ENCODE measurements at regions not wholly inside any gene's neighbourhood (a gene's known extent, or its start where the extent isn't known, plus 50 kb on each side); places are given as distances from the start of the nearest gene placed in this dataset.

DNA sequence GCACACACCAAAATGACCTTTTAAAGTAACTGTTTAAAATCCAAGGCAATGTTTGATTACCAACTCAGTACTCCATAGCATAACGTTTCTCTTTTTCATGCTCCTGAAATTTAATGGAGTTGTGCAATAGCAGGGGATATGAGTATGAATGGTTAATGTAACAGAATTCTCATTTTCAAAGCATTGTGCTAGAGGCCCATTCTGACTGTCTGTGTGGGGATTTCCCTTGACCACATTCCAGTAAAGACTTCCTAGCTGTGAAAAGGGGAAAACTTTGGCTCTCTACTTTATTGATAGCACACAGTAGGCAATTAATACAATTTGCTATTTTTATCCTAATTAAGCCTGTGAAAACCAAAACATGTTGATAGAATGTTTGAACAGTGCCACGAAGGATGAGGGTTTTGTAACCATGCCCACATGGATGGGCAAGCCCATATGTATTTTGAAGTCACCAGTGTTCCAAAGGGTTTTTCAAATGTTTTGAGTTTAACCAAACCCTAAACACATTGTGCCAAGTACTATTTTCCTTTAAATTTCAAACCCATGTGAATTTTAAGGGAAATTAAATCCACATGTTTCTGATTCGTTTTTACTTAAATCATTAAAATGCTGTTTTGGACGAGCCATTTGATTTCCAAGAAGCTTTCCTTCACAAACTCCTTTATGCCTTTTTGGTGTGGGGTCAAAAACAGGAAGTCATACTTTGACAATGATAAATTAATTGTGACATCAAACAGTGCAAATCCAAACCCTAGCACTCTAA, 261.2 kb downstream of the SHOX2 start:
- Histone ChIP-seq H3K27me3 (no peaks in the 10 kb centered on the region), H3K36me3 (no peaks in the 10 kb centered on the region), H3K4me1 (peaks cover 2% of the 10 kb centered on the region), H3K9me3 (no peaks in the 10 kb centered on the region), H3K4me3 (ENCODE audit: low read depth, low read length) (no peak overlapping the region)
- TF ChIP-seq, protein P1, sequence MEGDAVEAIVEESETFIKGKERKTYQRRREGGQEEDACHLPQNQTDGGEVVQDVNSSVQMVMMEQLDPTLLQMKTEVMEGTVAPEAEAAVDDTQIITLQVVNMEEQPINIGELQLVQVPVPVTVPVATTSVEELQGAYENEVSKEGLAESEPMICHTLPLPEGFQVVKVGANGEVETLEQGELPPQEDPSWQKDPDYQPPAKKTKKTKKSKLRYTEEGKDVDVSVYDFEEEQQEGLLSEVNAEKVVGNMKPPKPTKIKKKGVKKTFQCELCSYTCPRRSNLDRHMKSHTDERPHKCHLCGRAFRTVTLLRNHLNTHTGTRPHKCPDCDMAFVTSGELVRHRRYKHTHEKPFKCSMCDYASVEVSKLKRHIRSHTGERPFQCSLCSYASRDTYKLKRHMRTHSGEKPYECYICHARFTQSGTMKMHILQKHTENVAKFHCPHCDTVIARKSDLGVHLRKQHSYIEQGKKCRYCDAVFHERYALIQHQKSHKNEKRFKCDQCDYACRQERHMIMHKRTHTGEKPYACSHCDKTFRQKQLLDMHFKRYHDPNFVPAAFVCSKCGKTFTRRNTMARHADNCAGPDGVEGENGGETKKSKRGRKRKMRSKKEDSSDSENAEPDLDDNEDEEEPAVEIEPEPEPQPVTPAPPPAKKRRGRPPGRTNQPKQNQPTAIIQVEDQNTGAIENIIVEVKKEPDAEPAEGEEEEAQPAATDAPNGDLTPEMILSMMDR (IDR thresholded peaks at IDR 0.05; ENCODE audit: low read depth, low read length) = no peak
- no peak for DNase-seq

DNA sequence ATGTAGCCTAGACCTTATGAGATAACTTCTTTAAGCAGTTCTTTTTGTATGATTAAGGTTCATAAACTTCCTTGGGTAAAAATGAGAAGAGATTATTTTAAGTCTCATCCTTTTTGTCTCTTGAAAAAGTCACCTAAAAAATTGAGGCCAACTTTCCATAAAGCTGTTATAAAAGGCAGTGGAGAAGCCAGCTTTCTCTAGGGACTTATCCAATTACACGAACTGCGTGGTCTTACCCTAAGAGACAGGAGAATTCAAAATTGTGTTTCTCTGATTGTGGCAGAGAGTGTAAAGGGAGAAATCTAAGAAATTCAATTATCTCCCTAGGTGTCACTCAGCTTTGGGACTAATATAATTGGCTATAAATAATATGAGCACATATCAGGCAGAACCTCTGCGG, 262.0 kb downstream of the SHOX2 start:
- no peaks in the 10 kb centered on the region for H3K9me3 ChIP-seq
- peaks cover 2% of the 10 kb centered on the region for H3K4me1 ChIP-seq
- no peaks in the 10 kb centered on the region for H3K27me3 ChIP-seq
- H3K36me3 ChIP-seq = no peaks in the 10 kb centered on the region
- DNase-seq = no peak
- H3K4me3 ChIP-seq (ENCODE audit: low read depth, low read length) = no peak overlapping the region
- TF ChIP-seq, protein P1 (IDR thresholded peaks at IDR 0.05; ENCODE audit: low read depth, low read length) = no peak

DNA sequence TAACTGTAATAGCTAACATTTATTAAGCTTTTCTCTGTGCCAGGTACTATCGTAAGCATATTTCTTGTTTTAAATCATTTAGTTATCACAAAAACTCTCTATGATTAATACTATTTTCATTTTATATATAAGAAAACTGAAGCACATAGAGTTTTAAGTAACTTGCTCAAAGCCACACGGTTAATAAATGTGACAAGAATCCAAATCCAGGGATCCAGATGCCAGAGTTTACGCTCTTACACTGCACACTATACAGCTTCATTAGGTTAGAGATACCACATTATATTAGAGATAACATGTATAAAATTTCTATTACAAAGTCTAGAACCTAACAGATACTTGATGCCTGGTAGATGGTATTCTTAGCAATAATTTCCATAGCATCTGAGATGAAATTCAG, 265.2 kb downstream of the SHOX2 start:
- no peak for DNase-seq
- H3K36me3 ChIP-seq = no peaks in the 10 kb centered on the region
- TF ChIP-seq, protein P1 (IDR thresholded peaks at IDR 0.05; ENCODE audit: low read depth, low read length) = no peak
- H3K27me3 ChIP-seq = no peaks in the 10 kb centered on the region
- no peaks in the 10 kb centered on the region for H3K9me3 ChIP-seq
- peaks cover 2% of the 10 kb centered on the region for H3K4me1 ChIP-seq
- no peak overlapping the region for H3K4me3 ChIP-seq (ENCODE audit: low read depth, low read length)

DNA sequence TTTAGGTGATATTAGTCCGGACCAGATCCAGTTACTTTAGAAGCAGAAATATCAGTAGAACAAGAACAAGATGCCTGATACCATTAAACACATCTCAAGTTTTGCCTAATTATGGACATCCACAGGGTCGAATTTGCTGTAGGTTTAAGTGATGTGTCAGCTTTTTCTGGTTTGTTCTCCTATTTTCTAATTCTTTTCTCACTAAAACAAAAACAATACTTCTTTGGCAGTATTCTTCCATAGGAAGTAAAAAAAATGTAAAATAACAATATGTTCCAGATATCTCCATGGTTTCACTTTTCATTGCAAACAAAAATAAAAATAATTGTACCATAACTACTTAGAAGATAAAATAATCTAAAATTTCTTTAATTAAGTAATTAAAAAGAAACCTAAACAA, 265.7 kb downstream of the SHOX2 start:
- Histone ChIP-seq H3K4me1 (peaks cover 2% of the 10 kb centered on the region), H3K27me3 (no peaks in the 10 kb centered on the region), H3K9me3 (no peaks in the 10 kb centered on the region), H3K36me3 (no peaks in the 10 kb centered on the region), H3K4me3 (ENCODE audit: low read depth, low read length) (no peak overlapping the region)
- TF ChIP-seq, protein P1 (IDR thresholded peaks at IDR 0.05; ENCODE audit: low read depth, low read length) = no peak
- DNase-seq = no peak

DNA sequence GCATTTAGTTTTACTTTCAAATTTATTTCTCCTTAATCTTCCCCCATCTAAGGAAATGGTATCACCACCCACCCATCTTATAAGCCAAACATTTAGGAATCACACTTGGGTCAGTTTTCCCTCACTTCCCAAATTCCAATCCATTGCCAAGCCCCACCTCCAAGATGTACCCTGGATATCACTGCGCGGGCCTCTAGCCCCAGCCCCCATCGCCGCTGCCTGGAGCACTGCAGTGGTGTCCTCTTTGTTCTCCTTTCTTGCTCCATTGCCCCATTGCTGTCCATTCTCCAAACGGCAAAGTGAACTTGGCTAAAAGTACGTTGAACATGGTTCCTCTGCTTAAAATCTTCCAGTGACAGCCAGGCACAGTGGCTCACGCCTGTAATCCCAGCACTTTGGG, 267.8 kb downstream of the SHOX2 start:
- TF ChIP-seq, protein P1 (IDR thresholded peaks at IDR 0.05; ENCODE audit: low read depth, low read length) = no peak
- no peaks in the 10 kb centered on the region for H3K9me3 ChIP-seq

DNA sequence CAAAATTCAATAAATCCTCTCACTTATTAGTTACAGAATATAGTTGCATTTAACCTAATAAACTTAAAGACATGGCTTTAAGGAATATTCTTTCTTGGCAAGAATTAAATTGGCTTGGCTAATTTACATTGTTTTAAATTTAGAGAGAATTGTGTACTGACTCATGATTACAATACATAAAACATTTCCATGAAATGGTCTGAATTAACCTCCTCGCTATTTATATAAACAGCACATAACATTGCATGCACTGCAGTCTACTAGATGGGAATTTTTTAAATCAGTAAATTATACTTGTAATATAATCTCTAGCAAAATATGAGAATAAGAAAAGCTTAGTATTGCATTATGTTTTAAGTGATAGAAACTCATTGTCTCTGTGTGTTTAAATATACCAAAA, 268.9 kb downstream of the SHOX2 start:
- Histone ChIP-seq H3K4me3 (ENCODE audit: low read depth, low read length) (no peak overlapping the region), H3K4me1 (no peaks in the 10 kb centered on the region; the same call in 1 of the 2 replicates), H3K36me3 (no peaks in the 10 kb centered on the region), H3K27me3 (no peaks in the 10 kb centered on the region), H3K9me3 (no peaks in the 10 kb centered on the region)
- DNase-seq = no peak
- TF ChIP-seq, protein P1 (IDR thresholded peaks at IDR 0.05; ENCODE audit: low read depth, low read length) = no peak

More for the DNA sequence above, 267.8 kb downstream of the SHOX2 start:
- no peak overlapping the region for H3K4me3 ChIP-seq (ENCODE audit: low read depth, low read length)
- no peaks in the 10 kb centered on the region for H3K27me3 ChIP-seq
- DNase-seq = no peak
- H3K36me3 ChIP-seq = no peaks in the 10 kb centered on the region
- H3K4me1 ChIP-seq = no peaks in the 10 kb centered on the region; the same call in 1 of the 2 replicates
